ENCODE measurements at regions not wholly inside any gene's neighbourhood (a gene's known extent, or its start where the extent isn't known, plus 50 kb on each side); places are given as distances from the start of the nearest gene placed in this dataset.

- no peak overlapping the region for H3K4me3 ChIP-seq (ENCODE audit: low read depth, low read length)
These were observed 50.8 kb upstream of the NAV2 start for GRCh38 chr11:19661827-19662226.

- no peak overlapping the region for H3K4me3 ChIP-seq (ENCODE audit: low read depth, low read length)
These were observed 52.6 kb upstream of the NAV2 start for GRCh38 chr11:19660076-19660475.

- H3K4me3 ChIP-seq (ENCODE audit: low read depth, low read length): no peak overlapping the region
These were observed 53.1 kb upstream of the NAV2 start for GRCh38 chr11:19659529-19659928.

- H3K4me3 ChIP-seq (ENCODE audit: low read depth, low read length): no peak overlapping the region
These were observed 54.3 kb upstream of the NAV2 start for GRCh38 chr11:19658344-19658743.

GRCh38 chr11:19656140-19656541 lies 56.5 kb upstream of the NAV2 start:
- no peak overlapping the region for H3K4me3 ChIP-seq (ENCODE audit: low read depth, low read length)

- H3K4me3 ChIP-seq (ENCODE audit: low read depth, low read length): no peak overlapping the region
These were observed 59.8 kb upstream of the NAV2 start for GRCh38 chr11:19652623-19653375.

- H3K4me3 ChIP-seq (ENCODE audit: low read depth, low read length): no peak overlapping the region
These were observed 61.0 kb upstream of the NAV2 start for GRCh38 chr11:19651653-19652052.

GRCh38 chr11:19651028-19651427 lies 61.6 kb upstream of the NAV2 start:
- no peak overlapping the region for H3K4me3 ChIP-seq (ENCODE audit: low read depth, low read length)

- no peak overlapping the region for H3K4me3 ChIP-seq (ENCODE audit: low read depth, low read length)
These were observed 62.2 kb upstream of the NAV2 start for GRCh38 chr11:19650467-19650866.

GRCh38 chr11:19649751-19650150 lies 62.9 kb upstream of the NAV2 start:
- no peak overlapping the region for H3K4me3 ChIP-seq (ENCODE audit: low read depth, low read length)

- H3K4me3 ChIP-seq (ENCODE audit: low read depth, low read length): no peak overlapping the region
These were observed 64.3 kb upstream of the NAV2 start for GRCh38 chr11:19648321-19648720.

- H3K4me3 ChIP-seq (ENCODE audit: low read depth, low read length): no peak overlapping the region
These were observed 64.8 kb upstream of the NAV2 start for GRCh38 chr11:19647816-19648215.

GRCh38 chr11:19646921-19647320 lies 65.7 kb upstream of the NAV2 start:
- no peak overlapping the region for H3K4me3 ChIP-seq (ENCODE audit: low read depth, low read length)

- no peak overlapping the region for H3K4me3 ChIP-seq (ENCODE audit: low read depth, low read length)
These were observed 66.3 kb upstream of the NAV2 start for GRCh38 chr11:19646308-19646707.

- no peak overlapping the region for H3K4me3 ChIP-seq (ENCODE audit: low read depth, low read length)
These were observed 68.3 kb upstream of the NAV2 start for GRCh38 chr11:19644316-19644715.

- no peak overlapping the region for H3K4me3 ChIP-seq (ENCODE audit: low read depth, low read length)
These were observed 70.2 kb upstream of the NAV2 start for GRCh38 chr11:19642185-19643158.

GRCh38 chr11:19639603-19640105 lies 73.0 kb upstream of the NAV2 start:
- H3K4me3 ChIP-seq (ENCODE audit: low read depth, low read length): no peak overlapping the region

GRCh38 chr11:19635332-19635731 lies 77.3 kb upstream of the NAV2 start:
- H3K4me3 ChIP-seq (ENCODE audit: low read depth, low read length): no peak overlapping the region

GRCh38 chr11:19633276-19633675 lies 79.4 kb upstream of the NAV2 start:
- no peak overlapping the region for H3K4me3 ChIP-seq (ENCODE audit: low read depth, low read length)

- no peak overlapping the region for H3K4me3 ChIP-seq (ENCODE audit: low read depth, low read length)
These were observed 80.2 kb upstream of the NAV2 start for GRCh38 chr11:19632499-19632834.

- H3K4me3 ChIP-seq (ENCODE audit: low read depth, low read length): no peak overlapping the region
These were observed 80.7 kb upstream of the NAV2 start for GRCh38 chr11:19631712-19632498.

Measured in iPS-11a (cell line).